ENCODE measurements at regions not wholly inside any gene's neighbourhood (a gene's known extent, or its start where the extent isn't known, plus 50 kb on each side); places are given as distances from the start of the nearest gene placed in this dataset.
"Not testable (repeated sequence)": the region's sequence is repeated elsewhere in the genome, so short reads cannot be mapped to it uniquely, and the experiment has no call there.

DNA sequence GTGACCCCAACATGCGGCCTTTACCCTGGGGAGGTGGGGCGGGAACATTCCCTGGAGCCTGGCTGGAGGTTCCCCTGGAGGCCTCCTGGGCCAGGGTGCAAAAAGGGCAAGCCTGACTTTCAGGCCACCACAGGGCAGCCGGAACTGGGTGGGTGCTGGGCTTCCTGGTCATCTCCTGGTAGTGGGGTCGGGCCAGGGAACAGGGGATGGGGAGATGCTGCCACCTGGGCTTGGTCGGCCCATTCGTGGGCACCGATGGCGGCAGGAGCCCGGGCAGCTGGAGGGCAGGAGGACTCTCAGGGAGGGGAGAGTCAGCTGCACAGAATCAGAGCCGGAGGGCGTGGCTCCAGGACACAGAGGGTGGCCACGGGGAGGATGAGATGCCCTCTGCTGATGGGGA is 112.0 kb upstream of the EFCAB3 start:
- TF ChIP-seq, protein P1, sequence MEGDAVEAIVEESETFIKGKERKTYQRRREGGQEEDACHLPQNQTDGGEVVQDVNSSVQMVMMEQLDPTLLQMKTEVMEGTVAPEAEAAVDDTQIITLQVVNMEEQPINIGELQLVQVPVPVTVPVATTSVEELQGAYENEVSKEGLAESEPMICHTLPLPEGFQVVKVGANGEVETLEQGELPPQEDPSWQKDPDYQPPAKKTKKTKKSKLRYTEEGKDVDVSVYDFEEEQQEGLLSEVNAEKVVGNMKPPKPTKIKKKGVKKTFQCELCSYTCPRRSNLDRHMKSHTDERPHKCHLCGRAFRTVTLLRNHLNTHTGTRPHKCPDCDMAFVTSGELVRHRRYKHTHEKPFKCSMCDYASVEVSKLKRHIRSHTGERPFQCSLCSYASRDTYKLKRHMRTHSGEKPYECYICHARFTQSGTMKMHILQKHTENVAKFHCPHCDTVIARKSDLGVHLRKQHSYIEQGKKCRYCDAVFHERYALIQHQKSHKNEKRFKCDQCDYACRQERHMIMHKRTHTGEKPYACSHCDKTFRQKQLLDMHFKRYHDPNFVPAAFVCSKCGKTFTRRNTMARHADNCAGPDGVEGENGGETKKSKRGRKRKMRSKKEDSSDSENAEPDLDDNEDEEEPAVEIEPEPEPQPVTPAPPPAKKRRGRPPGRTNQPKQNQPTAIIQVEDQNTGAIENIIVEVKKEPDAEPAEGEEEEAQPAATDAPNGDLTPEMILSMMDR (IDR thresholded peaks at IDR 0.05), result not testable (repeated sequence)
- TF ChIP-seq, protein P2, sequence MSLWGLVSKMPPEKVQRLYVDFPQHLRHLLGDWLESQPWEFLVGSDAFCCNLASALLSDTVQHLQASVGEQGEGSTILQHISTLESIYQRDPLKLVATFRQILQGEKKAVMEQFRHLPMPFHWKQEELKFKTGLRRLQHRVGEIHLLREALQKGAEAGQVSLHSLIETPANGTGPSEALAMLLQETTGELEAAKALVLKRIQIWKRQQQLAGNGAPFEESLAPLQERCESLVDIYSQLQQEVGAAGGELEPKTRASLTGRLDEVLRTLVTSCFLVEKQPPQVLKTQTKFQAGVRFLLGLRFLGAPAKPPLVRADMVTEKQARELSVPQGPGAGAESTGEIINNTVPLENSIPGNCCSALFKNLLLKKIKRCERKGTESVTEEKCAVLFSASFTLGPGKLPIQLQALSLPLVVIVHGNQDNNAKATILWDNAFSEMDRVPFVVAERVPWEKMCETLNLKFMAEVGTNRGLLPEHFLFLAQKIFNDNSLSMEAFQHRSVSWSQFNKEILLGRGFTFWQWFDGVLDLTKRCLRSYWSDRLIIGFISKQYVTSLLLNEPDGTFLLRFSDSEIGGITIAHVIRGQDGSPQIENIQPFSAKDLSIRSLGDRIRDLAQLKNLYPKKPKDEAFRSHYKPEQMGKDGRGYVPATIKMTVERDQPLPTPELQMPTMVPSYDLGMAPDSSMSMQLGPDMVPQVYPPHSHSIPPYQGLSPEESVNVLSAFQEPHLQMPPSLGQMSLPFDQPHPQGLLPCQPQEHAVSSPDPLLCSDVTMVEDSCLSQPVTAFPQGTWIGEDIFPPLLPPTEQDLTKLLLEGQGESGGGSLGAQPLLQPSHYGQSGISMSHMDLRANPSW (CRISPR knock-in tag; conservative IDR thresholded peaks at IDR 0.05; ENCODE audit: low read depth), result not testable (repeated sequence)
- TF ChIP-seq MXD4 (CRISPR knock-in tag; IDR thresholded peaks at IDR 0.05; ENCODE audit: borderline replicate concordance); TP53 (CRISPR knock-in tag; IDR thresholded peaks at IDR 0.05); GABPB1 (CRISPR knock-in tag; IDR thresholded peaks at IDR 0.05); ZNF219 (CRISPR knock-in tag; IDR thresholded peaks at IDR 0.05; ENCODE audit: borderline replicate concordance); JUN (CRISPR knock-in tag; IDR thresholded peaks at IDR 0.05); CBFB (CRISPR knock-in tag; IDR thresholded peaks at IDR 0.05; ENCODE audit: low read depth): not testable (repeated sequence)
- TF ChIP-seq, protein P3, sequence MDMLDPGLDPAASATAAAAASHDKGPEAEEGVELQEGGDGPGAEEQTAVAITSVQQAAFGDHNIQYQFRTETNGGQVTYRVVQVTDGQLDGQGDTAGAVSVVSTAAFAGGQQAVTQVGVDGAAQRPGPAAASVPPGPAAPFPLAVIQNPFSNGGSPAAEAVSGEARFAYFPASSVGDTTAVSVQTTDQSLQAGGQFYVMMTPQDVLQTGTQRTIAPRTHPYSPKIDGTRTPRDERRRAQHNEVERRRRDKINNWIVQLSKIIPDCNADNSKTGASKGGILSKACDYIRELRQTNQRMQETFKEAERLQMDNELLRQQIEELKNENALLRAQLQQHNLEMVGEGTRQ (CRISPR knock-in tag; IDR thresholded peaks at IDR 0.05), result not testable (repeated sequence)
- TF ChIP-seq, protein P4, sequence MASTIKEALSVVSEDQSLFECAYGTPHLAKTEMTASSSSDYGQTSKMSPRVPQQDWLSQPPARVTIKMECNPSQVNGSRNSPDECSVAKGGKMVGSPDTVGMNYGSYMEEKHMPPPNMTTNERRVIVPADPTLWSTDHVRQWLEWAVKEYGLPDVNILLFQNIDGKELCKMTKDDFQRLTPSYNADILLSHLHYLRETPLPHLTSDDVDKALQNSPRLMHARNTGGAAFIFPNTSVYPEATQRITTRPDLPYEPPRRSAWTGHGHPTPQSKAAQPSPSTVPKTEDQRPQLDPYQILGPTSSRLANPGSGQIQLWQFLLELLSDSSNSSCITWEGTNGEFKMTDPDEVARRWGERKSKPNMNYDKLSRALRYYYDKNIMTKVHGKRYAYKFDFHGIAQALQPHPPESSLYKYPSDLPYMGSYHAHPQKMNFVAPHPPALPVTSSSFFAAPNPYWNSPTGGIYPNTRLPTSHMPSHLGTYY (CRISPR knock-in tag; IDR thresholded peaks at IDR 0.05), result not testable (repeated sequence)
- TF ChIP-seq, protein P5, sequence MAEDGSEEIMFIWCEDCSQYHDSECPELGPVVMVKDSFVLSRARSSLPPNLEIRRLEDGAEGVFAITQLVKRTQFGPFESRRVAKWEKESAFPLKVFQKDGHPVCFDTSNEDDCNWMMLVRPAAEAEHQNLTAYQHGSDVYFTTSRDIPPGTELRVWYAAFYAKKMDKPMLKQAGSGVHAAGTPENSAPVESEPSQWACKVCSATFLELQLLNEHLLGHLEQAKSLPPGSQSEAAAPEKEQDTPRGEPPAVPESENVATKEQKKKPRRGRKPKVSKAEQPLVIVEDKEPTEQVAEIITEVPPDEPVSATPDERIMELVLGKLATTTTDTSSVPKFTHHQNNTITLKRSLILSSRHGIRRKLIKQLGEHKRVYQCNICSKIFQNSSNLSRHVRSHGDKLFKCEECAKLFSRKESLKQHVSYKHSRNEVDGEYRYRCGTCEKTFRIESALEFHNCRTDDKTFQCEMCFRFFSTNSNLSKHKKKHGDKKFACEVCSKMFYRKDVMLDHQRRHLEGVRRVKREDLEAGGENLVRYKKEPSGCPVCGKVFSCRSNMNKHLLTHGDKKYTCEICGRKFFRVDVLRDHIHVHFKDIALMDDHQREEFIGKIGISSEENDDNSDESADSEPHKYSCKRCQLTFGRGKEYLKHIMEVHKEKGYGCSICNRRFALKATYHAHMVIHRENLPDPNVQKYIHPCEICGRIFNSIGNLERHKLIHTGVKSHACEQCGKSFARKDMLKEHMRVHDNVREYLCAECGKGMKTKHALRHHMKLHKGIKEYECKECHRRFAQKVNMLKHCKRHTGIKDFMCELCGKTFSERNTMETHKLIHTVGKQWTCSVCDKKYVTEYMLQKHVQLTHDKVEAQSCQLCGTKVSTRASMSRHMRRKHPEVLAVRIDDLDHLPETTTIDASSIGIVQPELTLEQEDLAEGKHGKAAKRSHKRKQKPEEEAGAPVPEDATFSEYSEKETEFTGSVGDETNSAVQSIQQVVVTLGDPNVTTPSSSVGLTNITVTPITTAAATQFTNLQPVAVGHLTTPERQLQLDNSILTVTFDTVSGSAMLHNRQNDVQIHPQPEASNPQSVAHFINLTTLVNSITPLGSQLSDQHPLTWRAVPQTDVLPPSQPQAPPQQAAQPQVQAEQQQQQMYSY (CRISPR knock-in tag; IDR thresholded peaks at IDR 0.05), result not testable (repeated sequence)

Data from WTC11 (cell line).